Sigmoid colon (tissue), 6 donors: ENCODE measurements at regions not wholly inside any gene's neighbourhood (a gene's known extent, or its start where the extent isn't known, plus 50 kb on each side); places are given as distances from the start of the nearest gene placed in this dataset.

Experiments
- DNase-seq: peaks from one replicate; pipeline ENCODE4 v3.0.0-alpha.2; 2019
- H3K27ac ChIP-seq, 4 donors: fragments of 200-600 bp; sonication (generic); one replicate each; pipeline ENCODE4 v1.5.1; 2016 to 2019; ENCODE audit warnings: mild to moderate bottlenecking in 1 of 4
- H3K27me3 ChIP-seq, 3 donors: fragments of 200-600 bp; sonication (generic); one replicate each; pipeline ENCODE4 v1.5.1; 2019; ENCODE audit warnings: mild to moderate bottlenecking in 1 of 3
- H3K36me3 ChIP-seq, 4 donors: fragments of 200-600 bp; sonication (generic); one replicate each; pipeline ENCODE4 v1.5.1; 2016 to 2019
- H3K4me1 ChIP-seq, 4 donors: fragments of 200-600 bp; sonication (generic); one replicate each; pipeline ENCODE4 v1.5.1; 2017 to 2019
- H3K4me3 ChIP-seq, 4 donors: fragments of 200-600 bp; sonication (generic); one replicate each; pipeline ENCODE4 v1.5.1; 2017 to 2019; ENCODE audit warnings: mild to moderate bottlenecking in 2 of 4, moderate library complexity in 1 of 4
- H3K9me3 ChIP-seq, 4 donors: fragments of 200-600 bp in 3 of 4; sonication (generic) in 3 of 4; one replicate each; pipeline versions ENCODE4 v1.5.1 to v1.6.1; 2013 to 2019
- CTCF ChIP-seq, 4 experiments: fragments of 450-650 bp in 3 of 4; fragments of 200-600 bp in 1 of 4; IDR thresholded peaks; one replicate each; pipeline ENCODE4 v1.5.1; 2016 to 2019; ENCODE audit warnings: antibody characterized with exemption in 4 of 4, mild to moderate bottlenecking in 3 of 4, moderate library complexity in 2 of 4
- EP300 ChIP-seq, 4 donors: sonication (generic); formaldehyde crosslinking; IDR thresholded peaks; one replicate each; pipeline ENCODE4 v1.6.1; 2017; ENCODE audit warnings: antibody characterized with exemption in 4 of 4
- POLR2A ChIP-seq, 2 donors: fragments of 450-650 bp; IDR thresholded peaks; one replicate each; pipeline ENCODE4 v1.6.1; 2016; ENCODE audit warnings: antibody characterized with exemption in 2 of 2, mild to moderate bottlenecking in 2 of 2, moderate library complexity in 2 of 2
- POLR2AphosphoS5 ChIP-seq, 4 donors: sonication (generic); formaldehyde crosslinking; IDR thresholded peaks; one replicate each; pipeline ENCODE4 v1.6.1; 2017; ENCODE audit warnings: antibody characterized with exemption in 4 of 4
- WGBS, 2 donors: extraction: QIAGEN DNeasy Blood & Tissue Kit; methylation state at CpG; one replicate each; pipeline ENCODE4 v1.1.7; 2013; 5-methylcytosine and 5-hydroxymethylcytosine counted together
- intact Hi-C: fragments of 100-400 bp; cut with DNase I; formaldehyde crosslinking; loops from one replicate; pipeline ENCODE4 v1.15.1; 2023
- donor health status: healthy with polysubstance abuse.
- donor health status: healthy.

GRCh38 chr3:24713516-24713915 is 218.9 kb upstream of the THRB start:
- no peak for TF ChIP-seq POLR2AphosphoS5 (IDR thresholded peaks at IDR 0.05)
- TF ChIP-seq POLR2A (IDR thresholded peaks at IDR 0.05), result no peak
- TF ChIP-seq CTCF (IDR thresholded peaks at IDR 0.05), result no peak
- TF ChIP-seq EP300 (IDR thresholded peaks at IDR 0.05), result no peak

DNA sequence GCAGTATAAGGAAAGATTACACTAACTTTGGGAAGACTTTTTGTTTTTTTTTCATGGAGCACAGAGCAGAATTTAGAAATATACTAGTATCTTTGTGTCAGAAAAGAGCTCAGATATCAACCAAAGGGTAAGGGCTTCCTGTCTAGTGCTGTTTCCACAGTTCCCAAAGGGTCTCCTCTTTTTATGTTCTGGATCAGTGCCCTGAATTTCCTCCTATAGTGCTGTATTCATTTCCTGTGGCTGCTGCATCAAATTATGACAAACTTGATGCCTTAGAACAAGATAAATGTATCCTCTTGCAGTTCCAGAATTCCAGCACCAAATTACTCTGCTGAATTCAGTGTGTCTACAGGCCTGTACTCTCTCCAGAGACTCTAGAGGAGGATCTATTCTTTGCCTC is 219.8 kb upstream of the THRB start:
- no peak for DNase-seq
- Histone ChIP-seq H3K4me1 (peaks cover 0 to 6% (median 0%) of the 10 kb centered on the region in 4 donors), H3K4me3 (no peak overlapping the region), H3K36me3 (no peaks in the 10 kb centered on the region), H3K27ac (no peak overlapping the region), H3K27me3 (no peaks in the 10 kb centered on the region), H3K9me3 (no peaks in the 10 kb centered on the region)
- intact Hi-C loops, result no loop called here
- no peak for TF ChIP-seq CTCF (IDR thresholded peaks at IDR 0.05)
- TF ChIP-seq POLR2AphosphoS5 (IDR thresholded peaks at IDR 0.05), result no peak
- no peak for TF ChIP-seq POLR2A (IDR thresholded peaks at IDR 0.05)
- TF ChIP-seq EP300 (IDR thresholded peaks at IDR 0.05), result no peak

More at GRCh38 chr3:24713516-24713915, 218.9 kb upstream of the THRB start:
- intact Hi-C loops, result no loop called here
- DNase-seq, result no peak
- no peaks in the 10 kb centered on the region for H3K36me3 ChIP-seq
- no peak overlapping the region for H3K4me3 ChIP-seq
- H3K27ac ChIP-seq, result no peak overlapping the region
- H3K9me3 ChIP-seq, result no peaks in the 10 kb centered on the region
- WGBS, 2 donors, result 63 to 72% methylated on average over 2 of the region's 2 CpGs
- no peaks in the 10 kb centered on the region for H3K27me3 ChIP-seq
- peaks cover 0 to 6% (median 0%) of the 10 kb centered on the region in 4 donors for H3K4me1 ChIP-seq

- Histone ChIP-seq H3K36me3 (no peaks in the 10 kb centered on the region), H3K9me3 (no peaks in the 10 kb centered on the region), H3K4me1 (no peaks in the 10 kb centered on the region), H3K27me3 (no peaks in the 10 kb centered on the region), H3K27ac (no peak overlapping the region), H3K4me3 (no peak overlapping the region)
- TF ChIP-seq POLR2A (IDR thresholded peaks at IDR 0.05), result no peak
- TF ChIP-seq EP300 (IDR thresholded peaks at IDR 0.05), result no peak
- TF ChIP-seq CTCF (IDR thresholded peaks at IDR 0.05), result no peak
- no peak for TF ChIP-seq POLR2AphosphoS5 (IDR thresholded peaks at IDR 0.05)
- intact Hi-C loops, result no loop called here
- DNase-seq, result no peak
- 80 to 82% methylated on average over 5 of the region's 5 CpGs for WGBS, 2 donors
Measured at GRCh38 chr3:24715171-24715792, 220.6 kb upstream of the THRB start.

GRCh38 chr3:24722087-24722486 is 227.4 kb upstream of the THRB start:
- Histone ChIP-seq H3K27ac (no peak overlapping the region), H3K36me3 (no peaks in the 10 kb centered on the region), H3K27me3 (no peaks in the 10 kb centered on the region), H3K4me1 (no peaks in the 10 kb centered on the region), H3K4me3 (no peak overlapping the region), H3K9me3 (no peaks in the 10 kb centered on the region)
- no peak for DNase-seq
- TF ChIP-seq EP300 (IDR thresholded peaks at IDR 0.05), result no peak
- intact Hi-C loops, result no loop called here
- WGBS, 2 donors, result 77 to 80% methylated on average over 5 of the region's 5 CpGs

- no peaks in the 10 kb centered on the region for H3K4me1 ChIP-seq
- DNase-seq, result no peak
- intact Hi-C loops, result no loop called here
- no peaks in the 10 kb centered on the region for H3K36me3 ChIP-seq
- H3K9me3 ChIP-seq, result no peaks in the 10 kb centered on the region
- TF ChIP-seq POLR2A (IDR thresholded peaks at IDR 0.05) (no peak), POLR2AphosphoS5 (IDR thresholded peaks at IDR 0.05) (no peak), EP300 (IDR thresholded peaks at IDR 0.05) (no peak), CTCF (IDR thresholded peaks at IDR 0.05) (no peak)
- H3K27ac ChIP-seq, result no peak overlapping the region
- 73 to 82% methylated on average over 3 of the region's 3 CpGs for WGBS, 2 donors
- no peaks in the 10 kb centered on the region for H3K27me3 ChIP-seq
- H3K4me3 ChIP-seq, result no peak overlapping the region
Measured at GRCh38 chr3:24725514-24726255, 231.0 kb upstream of the THRB start.
